ENCODE measurements at regions not wholly inside any gene's neighbourhood (a gene's known extent, or its start where the extent isn't known, plus 50 kb on each side); places are given as distances from the start of the nearest gene placed in this dataset.

DNA sequence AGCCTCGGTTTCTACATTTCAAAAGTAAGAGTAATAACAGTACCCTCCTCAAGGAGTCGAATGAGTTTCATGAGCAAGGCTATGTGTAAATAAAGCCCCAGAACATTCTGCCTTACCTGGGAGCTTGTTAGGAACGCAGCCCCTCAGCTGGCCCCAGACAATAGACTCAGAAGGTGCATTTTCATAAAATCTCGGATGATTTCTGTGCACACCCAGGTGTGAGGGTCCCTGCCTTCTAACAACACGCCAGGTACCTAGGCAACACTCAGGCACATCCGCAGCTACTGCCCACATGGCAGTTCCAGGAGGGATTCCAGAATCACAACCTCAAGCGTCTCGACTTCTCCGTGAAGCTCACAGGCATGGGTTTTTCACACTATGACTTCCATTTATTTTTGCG lies 226.5 kb upstream of the CDH4 start:
- H3K27me3 ChIP-seq (ENCODE audit: control insufficient read depth, insufficient read depth, low read length, poor library complexity, severe bottlenecking): no peaks in the 10 kb centered on the region
- no peaks in the 10 kb centered on the region for H3K4me1 ChIP-seq (ENCODE audit: control insufficient read depth, insufficient read depth, low read length)
- no peaks in the 10 kb centered on the region for H3K36me3 ChIP-seq (ENCODE audit: control insufficient read depth, insufficient read depth, low read length)
- no peaks in the 10 kb centered on the region for H3K9me3 ChIP-seq (ENCODE audit: control insufficient read depth, low read length)
- 88 to 93% methylated on average over 6 to 10 of the region's 10 CpGs for WGBS, 2 experiments (ENCODE audit: insufficient coverage in 1 of 2, insufficient read length in 1 of 2)
- H3K9ac ChIP-seq (ENCODE audit: extremely low read depth, low read length, poor library complexity, severe bottlenecking): no peak overlapping the region
- TF ChIP-seq CTCF (conservative IDR thresholded peaks at IDR 0.05): no peak
- Mint-ChIP-seq H3K4me1 (no peaks in the 10 kb centered on the region), H3K36me3 (ENCODE audit: low read depth) (no peaks in the 10 kb centered on the region), H3K9me3 (peaks cover 26% of the 10 kb centered on the region), H3K4me3 (no peak overlapping the region), H3K27me3 (ENCODE audit: insufficient read depth) (peaks cover 62% of the 10 kb centered on the region), H3K27ac (no peak overlapping the region)
- DNase-seq: no peak
- no peak overlapping the region for H3K27ac ChIP-seq (ENCODE audit: low read depth, low read length)
- no peak overlapping the region for H3K4me3 ChIP-seq (ENCODE audit: low read length)

- Histone ChIP-seq H3K4me1 (ENCODE audit: control insufficient read depth, insufficient read depth, low read length) (no peaks in the 10 kb centered on the region), H3K27ac (ENCODE audit: low read depth, low read length) (no peak overlapping the region), H3K36me3 (ENCODE audit: control insufficient read depth, insufficient read depth, low read length) (no peaks in the 10 kb centered on the region), H3K9ac (ENCODE audit: extremely low read depth, low read length, poor library complexity, severe bottlenecking) (no peak overlapping the region), H3K4me3 (ENCODE audit: low read length) (no peak overlapping the region), H3K27me3 (ENCODE audit: control insufficient read depth, insufficient read depth, low read length, poor library complexity, severe bottlenecking) (no peaks in the 10 kb centered on the region), H3K9me3 (ENCODE audit: control insufficient read depth, low read length) (no peaks in the 10 kb centered on the region)
- Mint-ChIP-seq H3K9me3 (peaks cover 26% of the 10 kb centered on the region), H3K4me1 (no peaks in the 10 kb centered on the region), H3K27ac (no peak overlapping the region), H3K4me3 (no peak overlapping the region), H3K36me3 (ENCODE audit: low read depth) (no peaks in the 10 kb centered on the region), H3K27me3 (ENCODE audit: insufficient read depth) (peaks cover 64% of the 10 kb centered on the region)
- TF ChIP-seq CTCF (conservative IDR thresholded peaks at IDR 0.05): no peak
- DNase-seq: no peak
- WGBS, 2 experiments (ENCODE audit: insufficient coverage in 1 of 2, insufficient read length in 1 of 2): 94% methylated on average over 3 to 6 of the region's 6 CpGs
Measured at GRCh38 chr20:61026173-61026572, 225.9 kb upstream of the CDH4 start.

GRCh38 chr20:61026731-61027130 lies 225.3 kb upstream of the CDH4 start:
- H3K9ac ChIP-seq (ENCODE audit: extremely low read depth, low read length, poor library complexity, severe bottlenecking): no peak overlapping the region
- Mint-ChIP-seq H3K36me3 (ENCODE audit: low read depth) (no peaks in the 10 kb centered on the region), H3K9me3 (peaks cover 26% of the 10 kb centered on the region), H3K27ac (no peak overlapping the region), H3K27me3 (ENCODE audit: insufficient read depth) (peaks cover 64% of the 10 kb centered on the region), H3K4me3 (no peak overlapping the region), H3K4me1 (no peaks in the 10 kb centered on the region)
- TF ChIP-seq CTCF (conservative IDR thresholded peaks at IDR 0.05): no peak
- no peak for DNase-seq
- H3K36me3 ChIP-seq (ENCODE audit: control insufficient read depth, insufficient read depth, low read length): no peaks in the 10 kb centered on the region
- no peak overlapping the region for H3K4me3 ChIP-seq (ENCODE audit: low read length)
- H3K4me1 ChIP-seq (ENCODE audit: control insufficient read depth, insufficient read depth, low read length): no peaks in the 10 kb centered on the region
- 72 to 75% methylated on average over 4 to 5 of the region's 5 CpGs for WGBS, 2 experiments (ENCODE audit: insufficient coverage in 1 of 2, insufficient read length in 1 of 2)
- no peak overlapping the region for H3K27ac ChIP-seq (ENCODE audit: low read depth, low read length)
- H3K27me3 ChIP-seq (ENCODE audit: control insufficient read depth, insufficient read depth, low read length, poor library complexity, severe bottlenecking): no peaks in the 10 kb centered on the region
- H3K9me3 ChIP-seq (ENCODE audit: control insufficient read depth, low read length): no peaks in the 10 kb centered on the region

Measured in endodermal cell (in vitro differentiated cells).